GM12864 (cell line): ENCODE measurements at regions not wholly inside any gene's neighbourhood (a gene's known extent, or its start where the extent isn't known, plus 50 kb on each side); places are given as distances from the start of the nearest gene placed in this dataset.

Source experiments
- DNase-seq: peaks from one replicate; pipeline ENCODE4 v3.0.0-alpha.2; 2011; ENCODE audit warnings: low read depth
- H3K4me3 ChIP-seq: 2 replicates; pipeline ENCODE4 v1.5.1; 2011; ENCODE audit warnings: mild to moderate bottlenecking, low read depth, low read length, control low read depth
- CTCF ChIP-seq: IDR thresholded peaks from 2 replicates; pipeline ENCODE4 v1.5.1; 2011; ENCODE audit warnings: low read depth, mild to moderate bottlenecking, moderate library complexity, low read length, control low read depth, inconsistent platforms; ENCODE audit errors: missing control alignments

GRCh38 chr22:44364751-44365130, 52.0 kb upstream of the SHISAL1 start:
- no peak for DNase-seq
- H3K4me3 ChIP-seq, result no peak overlapping the region
- no peak for TF ChIP-seq CTCF

GRCh38 chr22:44363980-44364750, 51.4 kb upstream of the SHISAL1 start:
- DNase-seq, result no peak
- TF ChIP-seq CTCF, result no peak
- no peak overlapping the region for H3K4me3 ChIP-seq

DNA sequence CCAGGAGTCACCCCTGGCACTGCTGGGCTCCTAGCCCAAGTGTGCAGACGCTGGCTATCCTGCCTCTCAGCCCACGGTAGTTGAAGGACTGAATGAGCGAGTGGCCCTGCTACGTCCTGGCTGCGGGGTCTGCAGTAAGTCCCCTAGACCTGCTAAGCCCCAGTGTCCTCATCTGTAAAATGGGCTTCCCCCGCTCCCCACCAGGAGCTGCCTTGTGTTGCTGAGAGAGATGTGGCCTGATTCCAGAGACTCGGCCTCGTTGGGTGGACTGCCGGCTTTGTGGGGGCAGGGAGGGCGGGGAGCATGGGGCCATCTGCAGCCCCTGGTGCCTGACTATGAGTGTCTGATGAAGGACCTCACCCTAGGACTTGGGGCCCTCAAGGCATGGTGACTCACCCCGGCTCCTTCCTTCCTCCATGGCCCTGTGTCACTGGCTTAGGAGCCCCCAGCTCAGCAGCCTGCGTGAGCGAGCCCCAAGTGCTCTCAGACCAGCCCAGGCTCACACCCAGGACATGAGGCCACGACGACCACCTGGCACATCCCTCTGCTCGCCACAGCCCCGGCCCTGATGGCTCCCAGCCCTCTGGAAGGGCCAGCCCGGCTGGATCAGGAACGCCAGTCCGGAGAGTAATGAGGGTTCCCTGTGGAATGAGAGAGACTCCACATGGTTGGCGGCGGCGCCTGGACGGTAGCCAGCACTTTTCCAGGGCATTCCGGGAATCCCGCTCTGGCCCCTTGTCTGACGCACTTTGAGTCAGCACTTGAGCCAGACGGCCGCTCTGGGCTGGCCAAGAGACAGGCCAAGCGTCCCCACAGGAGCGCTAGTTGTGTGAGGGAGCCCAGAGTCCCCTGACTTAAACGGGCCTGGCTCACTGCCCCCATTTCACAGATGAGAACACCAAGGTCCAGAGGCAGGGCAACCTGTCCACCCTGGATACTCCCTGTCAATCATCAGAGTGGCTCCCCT, 50.5 kb upstream of the SHISAL1 start:
- DNase-seq, result no peak
- TF ChIP-seq CTCF, result no peak
- no peak overlapping the region for H3K4me3 ChIP-seq

DNA sequence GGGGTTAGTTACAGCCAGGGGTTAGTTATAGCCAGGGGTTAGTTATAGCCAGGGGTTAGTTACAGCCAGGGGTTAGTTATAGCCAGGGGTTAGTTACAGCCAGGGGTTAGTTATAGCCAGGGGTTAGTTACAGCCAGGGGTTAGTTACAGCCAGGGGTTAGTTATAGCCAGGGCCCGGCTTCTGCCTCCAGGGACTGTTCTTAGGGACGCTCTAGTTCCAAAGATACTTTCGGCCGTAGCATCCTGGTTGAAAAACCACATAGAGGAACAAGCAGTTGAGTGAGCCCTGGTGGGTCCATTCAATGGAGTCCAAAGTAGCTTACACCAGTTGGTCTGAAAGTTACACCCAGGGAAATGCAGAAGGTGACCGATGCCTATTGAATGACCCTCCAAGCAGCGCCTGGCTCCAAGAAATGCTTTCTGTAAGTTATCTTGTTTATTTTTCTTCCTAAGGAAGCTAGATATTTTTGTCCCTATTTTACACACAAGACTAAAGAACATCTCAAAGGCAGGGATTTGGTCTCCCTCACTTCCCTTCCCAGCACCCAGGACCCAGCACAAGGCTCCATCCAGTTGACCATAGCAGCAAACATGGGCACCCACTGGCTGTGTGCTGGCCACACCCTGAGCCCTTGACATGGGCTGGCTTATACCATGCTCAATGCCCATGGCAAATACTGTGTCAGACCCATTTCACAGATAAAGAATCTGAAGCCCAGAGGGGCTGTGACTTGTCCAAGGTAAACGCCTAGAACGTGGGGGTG, 49.7 kb upstream of the SHISAL1 start:
- no peak for TF ChIP-seq CTCF
- no peak overlapping the region for H3K4me3 ChIP-seq
- DNase-seq, result no peak
